GM12865 (cell line): ENCODE measurements at regions not wholly inside any gene's neighbourhood (a gene's known extent, or its start where the extent isn't known, plus 50 kb on each side); places are given as distances from the start of the nearest gene placed in this dataset.

Experiments used
- DNase-seq: peaks from one replicate; pipeline ENCODE4 v3.0.0; 2010; ENCODE audit warnings: low read depth
- H3K4me3 ChIP-seq: 2 replicates; pipeline ENCODE4 v1.5.1; 2011; ENCODE audit warnings: mild to moderate bottlenecking, low read depth, low read length, control low read depth
- CTCF ChIP-seq: IDR thresholded peaks from 2 replicates; pipeline ENCODE4 v1.5.1; 2011; ENCODE audit warnings: low read length, control low read depth, low read depth, inconsistent platforms; ENCODE audit not compliant: insufficient read depth; ENCODE audit errors: missing control alignments

DNA sequence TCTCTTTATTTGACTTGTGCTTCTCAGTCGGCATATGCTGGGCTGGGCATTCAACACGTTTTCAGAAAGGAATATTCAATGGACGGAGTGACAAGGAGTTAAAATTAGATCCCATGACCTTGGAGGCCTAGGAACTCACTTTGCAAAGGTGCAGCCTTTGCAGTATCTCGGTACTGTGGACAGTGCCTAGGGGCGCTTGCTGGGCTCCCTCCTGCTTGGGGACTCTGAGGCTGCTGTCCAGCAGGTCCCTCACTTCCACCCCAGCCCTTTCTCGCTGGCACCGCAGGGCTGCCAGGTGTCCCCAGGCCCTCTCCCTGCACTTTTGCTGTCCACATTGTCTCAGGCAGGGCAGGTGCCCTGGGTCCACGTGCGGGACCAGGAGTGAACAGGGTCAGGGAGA, 255.5 kb upstream of the B3GAT1 start:
- DNase-seq, result no peak
- TF ChIP-seq CTCF, result no peak
- H3K4me3 ChIP-seq, result no peak overlapping the region

GRCh38 chr11:134667175-134667500, 255.1 kb upstream of the B3GAT1 start:
- no peak for TF ChIP-seq CTCF
- no peak overlapping the region for H3K4me3 ChIP-seq
- no peak for DNase-seq

- no peak for TF ChIP-seq CTCF
- no peak for DNase-seq
- H3K4me3 ChIP-seq, result no peak overlapping the region
Measured at GRCh38 chr11:134666273-134667174, 254.5 kb upstream of the B3GAT1 start.

DNA sequence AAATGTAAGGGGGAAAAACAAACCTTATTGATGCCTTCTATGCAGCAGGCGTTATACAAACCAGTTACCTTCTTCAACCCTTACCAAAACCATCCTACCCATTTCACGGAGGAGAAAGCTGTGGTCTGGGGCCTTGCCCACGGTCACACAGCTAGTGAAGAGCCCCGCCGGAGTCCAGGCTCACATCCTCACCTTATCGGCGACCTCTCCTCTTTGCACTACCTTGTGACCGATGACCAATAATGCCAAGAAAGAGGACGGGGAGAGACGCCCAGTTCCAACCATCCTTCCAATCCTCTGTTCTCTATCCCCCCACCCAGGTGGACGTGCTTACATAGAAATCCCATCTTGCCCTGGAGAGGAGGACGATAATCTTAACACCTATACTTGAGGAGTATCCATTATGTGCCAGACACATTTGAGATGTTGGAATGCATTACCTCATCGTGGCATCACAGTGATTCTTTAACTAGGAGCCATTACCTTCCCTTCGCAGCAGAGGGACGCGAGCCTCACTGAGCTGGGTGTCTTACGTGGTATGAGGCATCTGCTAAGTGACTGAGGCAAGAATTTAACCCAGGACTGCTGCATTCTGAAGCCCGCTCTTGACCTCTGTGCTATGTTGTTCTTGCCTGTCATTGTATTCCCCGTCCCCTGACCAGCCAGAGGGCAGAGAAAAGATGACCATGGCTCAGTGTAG, 253.7 kb upstream of the B3GAT1 start:
- no peak for TF ChIP-seq CTCF
- DNase-seq, result no peak
- no peak overlapping the region for H3K4me3 ChIP-seq

DNA sequence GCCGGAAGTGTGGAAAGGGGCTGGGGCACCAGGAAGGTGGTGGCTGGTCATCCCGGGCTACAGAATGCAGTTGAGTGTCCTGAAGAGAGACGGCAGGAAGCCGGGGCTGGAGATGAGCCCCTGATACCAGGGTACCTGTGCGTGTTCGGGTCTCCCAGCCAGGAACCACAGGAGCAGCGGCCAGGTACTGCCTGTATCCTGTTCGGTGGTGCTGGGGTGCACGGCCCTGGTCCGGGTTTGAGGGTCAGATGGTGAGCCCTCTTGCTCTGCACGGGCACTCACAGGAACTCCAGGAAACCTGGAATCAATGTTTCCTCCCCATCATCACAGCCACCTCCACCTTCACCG, 253.1 kb upstream of the B3GAT1 start:
- no peak for TF ChIP-seq CTCF
- no peak for DNase-seq
- H3K4me3 ChIP-seq, result no peak overlapping the region

GRCh38 chr11:134664447-134665187, 252.6 kb upstream of the B3GAT1 start:
- no peak overlapping the region for H3K4me3 ChIP-seq
- DNase-seq, result no peak
- TF ChIP-seq CTCF, result no peak
